ENCODE measurements at regions not wholly inside any gene's neighbourhood (a gene's known extent, or its start where the extent isn't known, plus 50 kb on each side); places are given as distances from the start of the nearest gene placed in this dataset.

- TF ChIP-seq, protein P1, sequence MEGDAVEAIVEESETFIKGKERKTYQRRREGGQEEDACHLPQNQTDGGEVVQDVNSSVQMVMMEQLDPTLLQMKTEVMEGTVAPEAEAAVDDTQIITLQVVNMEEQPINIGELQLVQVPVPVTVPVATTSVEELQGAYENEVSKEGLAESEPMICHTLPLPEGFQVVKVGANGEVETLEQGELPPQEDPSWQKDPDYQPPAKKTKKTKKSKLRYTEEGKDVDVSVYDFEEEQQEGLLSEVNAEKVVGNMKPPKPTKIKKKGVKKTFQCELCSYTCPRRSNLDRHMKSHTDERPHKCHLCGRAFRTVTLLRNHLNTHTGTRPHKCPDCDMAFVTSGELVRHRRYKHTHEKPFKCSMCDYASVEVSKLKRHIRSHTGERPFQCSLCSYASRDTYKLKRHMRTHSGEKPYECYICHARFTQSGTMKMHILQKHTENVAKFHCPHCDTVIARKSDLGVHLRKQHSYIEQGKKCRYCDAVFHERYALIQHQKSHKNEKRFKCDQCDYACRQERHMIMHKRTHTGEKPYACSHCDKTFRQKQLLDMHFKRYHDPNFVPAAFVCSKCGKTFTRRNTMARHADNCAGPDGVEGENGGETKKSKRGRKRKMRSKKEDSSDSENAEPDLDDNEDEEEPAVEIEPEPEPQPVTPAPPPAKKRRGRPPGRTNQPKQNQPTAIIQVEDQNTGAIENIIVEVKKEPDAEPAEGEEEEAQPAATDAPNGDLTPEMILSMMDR (IDR thresholded peaks at IDR 0.05) = no peak
- TF ChIP-seq POLR2A (IDR thresholded peaks at IDR 0.05) = no peak
Measured at GRCh38 chr12:71266606-71267005, 108.8 kb upstream of the TSPAN8 start.
